ENCODE measurements at regions not wholly inside any gene's neighbourhood (a gene's known extent, or its start where the extent isn't known, plus 50 kb on each side); places are given as distances from the start of the nearest gene placed in this dataset.

DNA sequence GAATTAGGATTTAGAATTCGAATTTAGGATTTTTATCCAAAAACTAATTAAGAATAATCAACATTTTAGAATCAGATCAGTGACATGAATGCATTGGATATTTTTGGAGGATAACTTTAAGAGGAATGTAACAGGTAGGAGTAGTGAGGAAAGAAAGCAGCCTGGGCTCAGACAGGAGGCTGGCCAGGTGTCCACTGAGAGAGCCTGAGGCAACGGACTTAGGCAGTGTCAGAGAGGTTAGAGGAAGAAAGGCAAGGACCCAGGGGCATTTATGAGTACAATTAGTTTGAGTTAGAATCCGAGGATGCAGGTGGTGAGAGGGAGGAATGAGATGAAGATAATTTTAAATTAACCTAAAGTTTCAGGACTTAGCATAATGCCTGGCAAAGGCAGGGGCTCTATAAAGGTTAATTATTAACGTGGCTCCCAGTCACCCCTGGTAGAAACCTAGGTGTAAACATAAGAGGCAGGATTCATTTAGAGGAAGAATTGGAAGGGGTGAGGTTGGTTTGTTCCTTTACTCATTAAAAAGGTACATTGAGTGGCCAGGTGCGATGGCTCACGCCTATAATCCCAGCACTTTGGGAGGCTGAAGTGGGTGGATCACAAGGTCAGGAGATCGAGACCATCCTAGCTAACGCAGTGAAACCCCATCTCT lies 507.1 kb downstream of the TMEM182 start:
- DNase-seq (ENCODE audit: extremely low read depth, low read depth, low spot score): no peak

DNA sequence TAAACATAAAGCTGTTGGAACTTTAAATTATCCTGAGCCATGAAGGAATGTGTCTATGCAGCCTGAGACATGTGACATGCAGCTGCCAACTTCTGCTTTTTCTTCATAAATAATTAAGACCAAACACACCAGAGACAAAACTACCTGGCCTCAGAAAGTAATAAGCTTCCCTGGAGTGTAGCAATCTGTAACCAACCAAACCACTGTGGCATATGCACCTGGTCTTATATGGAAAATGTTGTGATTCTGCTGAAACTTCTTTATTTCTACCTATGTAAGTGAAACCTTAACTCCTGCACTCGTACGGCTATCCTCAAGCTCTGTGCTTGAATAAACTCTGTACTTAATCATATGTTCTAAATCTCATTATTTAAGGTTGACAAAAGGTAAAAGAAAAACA lies 515.0 kb downstream of the TMEM182 start:
- DNase-seq (ENCODE audit: extremely low read depth, low read depth, low spot score): no peak

DNA sequence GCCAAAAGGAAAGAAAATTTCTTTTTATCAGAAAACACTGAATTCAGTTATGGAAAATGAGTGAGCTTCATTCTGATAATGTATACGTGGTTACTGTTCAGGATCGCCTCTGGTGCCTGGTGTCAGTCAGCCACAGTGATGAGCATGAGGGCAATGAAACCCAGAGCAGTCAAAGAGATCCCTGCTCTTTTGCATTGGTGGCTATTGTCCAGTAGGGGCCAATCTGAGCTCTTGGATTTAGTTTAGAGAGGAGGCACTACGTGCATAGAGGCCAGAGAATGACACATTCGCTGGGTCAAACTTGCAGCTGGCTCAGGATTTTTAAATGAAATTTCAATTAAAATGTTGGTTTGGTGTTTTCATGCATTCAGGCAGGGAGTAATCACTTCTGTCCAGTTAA lies 522.9 kb downstream of the TMEM182 start:
- DNase-seq (ENCODE audit: extremely low read depth, low read depth, low spot score): no peak

DNA sequence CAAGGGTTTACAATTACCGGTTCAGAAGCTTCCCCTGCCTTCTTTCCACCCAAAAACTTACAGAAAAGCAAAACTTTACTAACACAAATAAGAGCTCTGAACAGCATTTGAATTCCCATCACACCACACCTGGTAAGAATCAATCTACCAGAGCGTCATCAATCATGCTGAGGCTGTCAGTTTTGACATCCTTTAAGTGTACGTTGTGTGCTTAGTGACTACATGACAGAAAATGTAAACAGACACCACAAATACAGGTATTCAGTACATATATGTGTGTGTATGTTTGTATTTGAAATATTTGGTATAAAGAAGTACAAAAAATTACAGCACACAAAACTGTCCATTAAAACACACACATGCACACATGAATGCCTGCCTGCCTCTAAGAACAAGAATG lies 523.5 kb downstream of the TMEM182 start:
- no peak for DNase-seq (ENCODE audit: extremely low read depth, low read depth, low spot score)

DNA sequence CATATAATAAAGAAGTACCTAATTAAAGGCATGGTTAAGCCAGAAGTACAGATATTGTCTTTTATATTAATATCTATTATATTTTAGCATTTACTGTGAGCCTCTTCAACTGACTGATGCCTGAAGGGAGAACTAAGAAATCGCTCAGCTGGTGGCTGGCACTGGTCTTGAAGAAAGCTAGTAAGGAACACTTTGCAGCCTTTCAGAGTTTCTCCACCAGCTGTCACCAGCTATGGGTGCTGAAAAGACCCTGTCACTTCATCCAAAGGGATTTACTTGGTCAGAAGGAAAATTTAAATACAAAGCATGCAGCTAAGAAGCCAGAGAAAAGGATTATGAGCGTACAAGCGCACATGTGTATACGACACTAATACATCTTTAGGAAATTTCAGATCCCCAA lies 525.9 kb downstream of the TMEM182 start:
- no peak for DNase-seq (ENCODE audit: extremely low read depth, low read depth, low spot score)

DNA sequence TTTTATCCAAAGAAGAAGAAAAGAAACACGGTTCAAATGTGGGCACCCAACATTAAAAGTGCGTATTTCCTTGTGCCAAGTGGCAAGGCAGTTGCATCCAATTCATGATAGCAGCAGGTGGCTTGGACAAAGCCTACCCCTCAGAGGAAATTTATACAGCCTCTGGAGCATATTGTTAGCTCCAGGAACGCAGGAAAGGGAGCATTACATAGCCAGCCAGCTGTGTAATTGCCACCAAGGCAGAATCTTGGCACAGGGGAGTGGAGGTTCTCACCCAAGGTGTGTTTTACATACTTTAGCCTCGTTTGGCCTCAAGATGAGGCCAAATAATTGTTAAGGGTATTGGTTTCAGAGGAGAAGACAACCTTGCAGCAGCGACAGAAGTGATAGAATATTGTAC lies 526.9 kb downstream of the TMEM182 start:
- no peak for DNase-seq (ENCODE audit: extremely low read depth, low read depth, low spot score)

DNA sequence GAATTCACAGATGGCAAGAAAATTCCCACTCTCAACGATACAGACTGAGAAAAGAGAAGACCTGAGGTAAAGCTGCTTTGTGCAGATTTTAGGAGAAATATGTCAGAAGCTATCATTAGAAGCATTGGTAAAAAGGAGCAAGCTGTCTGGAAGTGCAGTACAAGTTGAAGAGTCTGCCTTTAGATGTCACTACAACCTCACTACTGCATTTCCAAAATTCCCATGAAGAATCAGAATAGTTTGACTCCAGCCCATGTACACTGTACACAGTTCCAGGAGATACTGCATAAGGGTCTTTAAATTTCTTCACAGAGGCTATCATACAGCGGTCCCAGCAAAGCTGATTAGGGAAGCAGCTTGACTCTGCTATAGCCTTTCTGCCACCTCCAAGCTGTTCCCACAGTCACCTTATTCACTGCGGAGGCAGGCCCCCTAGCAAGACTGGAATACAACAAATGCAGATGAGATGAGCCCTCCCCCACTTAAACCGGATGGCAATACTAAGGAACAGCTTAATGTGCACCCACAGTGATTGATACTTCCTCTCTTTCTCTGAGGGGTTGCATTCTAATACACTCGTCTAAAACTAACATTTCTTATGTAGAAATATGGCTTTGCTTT lies 527.4 kb downstream of the TMEM182 start:
- DNase-seq (ENCODE audit: extremely low read depth, low read depth, low spot score): no peak

DNA sequence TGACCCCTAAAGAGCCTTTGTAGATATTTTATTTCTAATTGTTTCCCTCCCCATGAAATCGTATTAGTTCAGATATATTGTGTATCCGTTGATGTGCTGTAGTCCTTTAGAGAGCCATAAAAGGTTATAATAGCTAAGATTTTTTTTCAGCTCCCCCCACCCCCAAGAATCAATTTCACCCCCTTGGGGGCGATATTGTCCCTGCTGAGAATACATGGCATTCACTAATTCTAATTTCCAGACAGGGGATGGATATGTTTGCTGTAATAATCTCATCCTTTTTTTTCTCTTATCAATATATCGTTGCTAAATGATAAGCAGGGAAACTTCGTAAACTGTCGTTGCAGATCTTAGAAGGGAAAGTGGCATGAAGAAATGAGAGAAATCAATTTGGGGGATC lies 530.7 kb downstream of the TMEM182 start:
- DNase-seq (ENCODE audit: extremely low read depth, low read depth, low spot score): no peak

DNA sequence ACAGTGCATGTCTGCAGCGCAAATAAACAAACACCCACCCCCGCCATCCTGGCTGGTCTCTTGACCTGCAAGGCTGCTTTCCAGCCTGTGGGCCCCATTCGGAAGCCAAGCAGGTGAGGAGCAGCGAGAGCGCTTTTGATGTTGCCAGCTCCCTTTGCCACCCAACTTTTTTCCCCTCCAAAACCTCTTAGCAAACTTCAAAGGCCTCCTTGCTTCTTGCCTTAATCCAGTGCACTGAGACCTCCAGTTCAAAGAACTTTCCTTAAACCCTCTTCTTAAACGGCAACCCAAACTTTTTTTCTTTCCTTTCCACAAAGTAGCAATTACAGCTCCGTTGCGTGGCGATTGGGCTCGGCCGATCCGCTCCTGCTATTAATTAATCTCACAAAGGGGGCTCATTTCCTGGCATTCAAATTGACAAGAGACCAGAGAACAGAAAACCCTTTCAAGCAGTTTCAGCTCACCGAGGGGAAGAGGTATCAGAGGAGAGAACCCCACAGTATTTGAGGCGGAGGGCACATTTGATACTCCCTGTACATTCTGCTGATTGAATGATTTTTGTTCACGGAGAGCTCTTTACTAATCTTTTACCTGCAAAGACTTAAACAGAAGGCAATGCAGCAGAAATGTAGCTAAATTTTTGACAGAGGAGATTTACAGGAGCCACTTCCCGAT lies 531.4 kb downstream of the TMEM182 start:
- no peak for DNase-seq (ENCODE audit: extremely low read depth, low read depth, low spot score)

DNA sequence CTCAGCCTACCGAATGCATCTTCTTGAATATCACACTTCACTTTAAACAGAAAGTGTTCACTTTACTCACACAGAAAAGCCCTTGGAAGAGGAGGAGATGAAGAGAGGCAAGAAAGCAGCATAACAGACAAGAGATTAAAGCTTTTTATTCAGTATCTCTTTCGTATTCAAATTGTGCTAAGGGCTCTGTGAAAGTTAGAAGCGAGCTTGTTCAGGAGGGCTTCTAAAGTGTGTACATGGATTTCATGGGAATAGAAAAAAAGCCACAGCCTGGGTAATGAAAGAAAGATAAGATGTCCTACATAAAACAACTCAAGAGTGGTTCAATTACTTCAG lies 531.9 kb downstream of the TMEM182 start:
- DNase-seq (ENCODE audit: extremely low read depth, low read depth, low spot score): no peak

DNA sequence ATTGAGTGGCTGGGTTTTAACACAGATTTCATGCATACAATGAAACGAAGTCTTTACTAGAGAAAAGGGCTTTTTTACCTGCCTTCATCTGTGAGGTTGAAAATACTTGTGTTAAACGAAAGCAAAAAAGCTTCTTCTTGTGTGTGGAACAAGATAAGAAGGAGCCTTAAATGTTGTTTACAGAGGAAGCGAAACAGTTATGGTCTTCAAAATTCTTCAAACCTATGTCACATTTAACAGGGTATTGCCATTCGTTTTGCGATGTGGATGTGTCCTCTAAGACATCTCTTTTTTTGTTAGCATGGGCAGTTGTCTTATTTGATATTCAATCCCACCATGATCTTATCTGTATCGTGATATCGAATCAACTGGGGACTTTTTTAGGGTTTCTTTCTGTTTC lies 532.6 kb downstream of the TMEM182 start:
- no peak for DNase-seq (ENCODE audit: extremely low read depth, low read depth, low spot score)

DNA sequence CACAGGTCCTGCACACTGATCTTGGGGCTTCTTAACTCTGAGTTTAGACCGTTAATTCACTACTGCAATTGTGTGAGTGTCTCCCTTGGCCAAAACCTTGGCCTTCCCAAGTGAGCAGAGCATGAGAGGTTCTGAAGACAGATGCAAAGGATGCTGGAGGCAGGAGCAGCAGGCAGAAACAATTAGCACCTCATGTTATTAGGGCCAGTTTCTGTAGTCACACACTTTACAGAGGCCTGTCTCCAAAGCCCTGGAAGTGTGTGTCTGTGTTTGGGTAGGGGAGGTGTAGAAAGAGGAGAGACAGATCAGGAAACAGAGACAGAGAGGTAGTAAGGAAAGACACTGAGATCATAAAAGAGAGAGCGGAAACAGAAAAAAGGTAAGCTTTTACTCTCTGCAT lies 533.8 kb downstream of the TMEM182 start:
- DNase-seq (ENCODE audit: extremely low read depth, low read depth, low spot score): no peak

DNA sequence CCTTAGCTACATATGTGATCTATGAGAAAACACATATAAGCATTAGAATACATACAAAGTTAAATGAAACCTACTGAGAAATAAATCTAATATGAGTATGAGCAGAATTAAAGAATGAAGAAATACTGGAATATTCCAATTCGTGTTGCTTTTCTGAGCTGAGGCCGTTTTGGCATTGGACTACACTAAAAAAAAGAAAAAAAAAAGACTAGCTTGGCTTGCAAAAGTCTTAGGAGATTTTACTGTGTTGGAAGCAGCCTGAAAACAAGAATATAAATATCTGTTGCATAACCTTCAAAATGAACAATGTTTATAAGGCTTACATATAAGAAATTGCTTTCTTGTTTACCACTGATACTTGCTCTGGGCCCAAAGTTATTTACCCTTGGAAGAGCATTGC lies 562.8 kb downstream of the TMEM182 start:
- DNase-seq (ENCODE audit: extremely low read depth, low read depth, low spot score): no peak

DNA sequence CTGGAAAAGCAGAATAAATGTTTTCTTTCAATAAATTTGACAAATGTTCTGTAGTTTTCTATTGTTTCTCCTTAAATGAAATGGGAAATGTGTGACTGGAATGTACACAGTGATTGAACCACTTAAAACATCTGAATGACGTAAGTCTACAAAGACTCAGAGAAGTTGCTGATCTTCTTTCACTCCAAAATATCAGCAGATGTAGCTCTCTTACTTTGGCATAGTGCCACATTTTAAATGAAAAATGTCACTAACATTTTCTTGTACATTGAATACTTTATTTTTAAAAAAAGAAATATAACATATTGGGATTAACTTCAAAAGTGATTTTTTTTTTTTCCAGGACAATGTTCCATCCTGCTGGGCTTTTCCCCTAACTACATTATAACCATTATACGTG lies 565.6 kb downstream of the TMEM182 start:
- no peak for DNase-seq (ENCODE audit: extremely low read depth, low read depth, low spot score)

DNA sequence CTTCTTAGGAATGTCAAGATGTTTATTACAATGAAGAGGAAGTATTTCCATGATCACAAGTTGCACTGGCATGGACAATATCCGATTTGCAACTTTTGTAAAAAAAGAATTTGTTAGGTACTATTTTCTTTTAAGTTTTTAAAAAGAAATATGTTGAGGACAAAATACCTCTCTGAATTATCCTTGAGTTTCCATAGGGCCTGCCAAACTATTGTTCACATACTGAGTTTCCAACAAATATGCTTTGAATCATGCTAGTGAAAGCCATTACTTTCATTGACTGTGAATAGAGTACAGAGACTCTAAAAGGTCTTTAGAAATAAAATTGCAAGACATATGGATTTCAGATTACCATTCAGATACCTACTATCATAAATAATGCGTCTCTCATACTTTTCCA lies 566.1 kb downstream of the TMEM182 start:
- no peak for DNase-seq (ENCODE audit: extremely low read depth, low read depth, low spot score)

DNA sequence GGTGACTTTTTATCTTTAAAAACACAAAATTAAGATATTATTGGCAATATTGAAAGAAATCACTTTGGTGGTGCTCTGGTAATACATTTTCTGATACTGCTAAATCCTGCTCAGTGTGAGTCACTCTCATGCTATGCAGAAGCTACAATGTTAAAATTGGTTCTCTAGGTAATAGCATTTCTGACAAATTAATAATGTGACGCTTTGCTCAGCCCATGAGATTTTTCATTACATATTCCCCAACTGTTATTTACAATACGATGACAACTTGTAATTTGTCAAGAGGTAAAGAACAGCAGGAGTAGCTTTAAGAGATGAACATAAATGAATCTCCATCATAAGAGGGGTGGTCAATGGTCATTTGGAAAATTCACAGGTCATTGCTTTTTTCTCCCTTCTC lies 573.6 kb downstream of the TMEM182 start:
- no peak for DNase-seq (ENCODE audit: extremely low read depth, low read depth, low spot score)

DNA sequence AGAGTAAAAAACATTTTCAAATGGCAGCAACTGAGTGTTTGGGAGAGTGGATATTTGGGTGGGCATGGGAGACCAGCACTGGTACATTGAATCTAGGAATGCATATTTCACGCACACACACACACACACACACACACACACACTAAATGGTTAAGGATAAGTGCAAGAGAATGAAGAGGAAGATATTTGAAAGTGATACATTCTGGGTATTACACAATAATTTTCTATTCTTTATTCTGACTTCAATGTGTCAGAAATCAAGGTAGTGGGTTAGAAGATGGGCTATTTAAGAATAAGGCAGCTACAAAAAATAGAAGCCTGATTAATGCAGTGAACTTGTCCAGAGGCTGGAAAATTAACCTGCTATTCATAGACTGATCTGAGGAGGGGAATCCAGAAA lies 577.0 kb downstream of the TMEM182 start:
- DNase-seq (ENCODE audit: extremely low read depth, low read depth, low spot score): no peak

DNA sequence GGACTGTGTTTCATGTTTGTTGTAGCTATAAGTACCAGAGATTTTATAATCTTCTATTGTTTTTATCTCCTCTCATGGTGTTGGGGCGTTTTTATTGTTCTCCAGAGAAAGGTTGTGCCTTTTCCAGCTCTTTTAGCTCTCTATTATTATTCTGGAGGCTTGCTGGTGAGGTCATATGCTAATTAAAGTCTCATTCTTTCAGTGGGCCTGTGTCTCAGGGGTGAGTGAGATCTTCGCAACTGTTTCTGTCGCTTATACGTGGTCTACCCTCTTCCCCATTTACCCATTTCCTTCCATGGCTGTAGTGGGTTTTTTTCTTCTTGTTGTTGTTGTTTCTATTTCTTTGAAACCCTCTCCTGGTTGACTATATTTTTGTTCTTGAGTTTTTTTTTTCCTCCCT lies 584.9 kb downstream of the TMEM182 start:
- DNase-seq (ENCODE audit: extremely low read depth, low read depth, low spot score): no peak

DNA sequence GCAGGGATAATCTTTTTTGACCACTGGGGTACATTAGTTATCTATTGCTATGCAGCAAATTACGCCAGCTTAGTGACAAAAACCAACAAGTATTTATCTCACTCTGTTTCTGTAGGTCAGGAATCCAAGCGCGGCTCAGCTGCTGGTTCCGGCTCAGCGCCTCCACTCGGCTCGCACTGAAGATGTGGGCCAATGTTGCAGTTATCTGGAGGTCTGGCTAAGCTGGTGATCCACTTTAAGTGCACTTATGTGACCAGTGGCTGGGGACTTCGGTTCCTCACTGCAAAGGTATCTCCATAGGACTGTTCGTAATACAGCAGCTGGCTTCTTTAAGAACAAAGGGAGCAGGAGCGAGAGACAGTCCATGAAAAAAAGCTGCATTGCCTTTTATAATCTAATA lies 591.9 kb downstream of the TMEM182 start:
- DNase-seq (ENCODE audit: extremely low read depth, low read depth, low spot score): no peak

DNA sequence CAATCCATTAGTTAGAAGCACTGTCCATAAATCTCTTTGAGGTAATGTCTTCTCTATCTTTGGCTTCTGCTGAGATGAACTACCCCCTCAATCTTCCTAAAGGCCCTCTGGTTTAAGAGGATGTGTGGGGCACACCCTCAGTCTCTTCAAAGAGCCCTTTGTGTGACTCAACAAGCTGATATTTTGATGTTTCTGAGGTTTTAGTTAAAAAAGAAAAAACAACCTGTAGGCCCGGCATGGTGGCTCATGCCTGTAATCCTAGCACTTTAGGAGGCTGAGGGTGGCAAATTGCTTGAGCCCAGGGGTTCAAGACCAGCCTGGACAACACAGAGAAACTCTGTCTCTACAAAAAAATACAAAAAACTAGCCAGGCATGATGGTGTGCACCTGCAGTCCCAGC lies 593.5 kb downstream of the TMEM182 start:
- no peak for DNase-seq (ENCODE audit: extremely low read depth, low read depth, low spot score)

DNA sequence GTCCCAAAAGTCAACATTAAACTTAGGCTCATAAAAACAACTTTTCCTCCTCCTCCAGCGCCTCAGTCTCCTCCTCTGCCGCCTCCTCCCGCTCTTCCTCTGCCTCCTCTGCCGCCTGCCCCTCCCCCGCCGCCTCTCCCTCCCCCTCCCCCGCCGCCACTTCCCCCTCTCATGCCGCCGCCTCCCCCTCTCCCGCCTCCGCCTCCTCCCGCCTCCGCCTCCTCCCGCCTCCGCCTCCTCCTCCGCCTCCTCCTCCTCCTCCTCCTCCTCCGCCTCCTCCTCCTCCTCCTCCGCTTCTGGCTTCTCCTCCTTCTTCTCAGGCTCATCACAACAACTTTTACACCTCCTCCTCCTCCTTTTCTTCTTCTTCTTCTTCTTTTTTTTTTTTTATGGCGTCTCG lies 599.9 kb downstream of the TMEM182 start:
- DNase-seq (ENCODE audit: extremely low read depth, low read depth, low spot score): no peak

DNA sequence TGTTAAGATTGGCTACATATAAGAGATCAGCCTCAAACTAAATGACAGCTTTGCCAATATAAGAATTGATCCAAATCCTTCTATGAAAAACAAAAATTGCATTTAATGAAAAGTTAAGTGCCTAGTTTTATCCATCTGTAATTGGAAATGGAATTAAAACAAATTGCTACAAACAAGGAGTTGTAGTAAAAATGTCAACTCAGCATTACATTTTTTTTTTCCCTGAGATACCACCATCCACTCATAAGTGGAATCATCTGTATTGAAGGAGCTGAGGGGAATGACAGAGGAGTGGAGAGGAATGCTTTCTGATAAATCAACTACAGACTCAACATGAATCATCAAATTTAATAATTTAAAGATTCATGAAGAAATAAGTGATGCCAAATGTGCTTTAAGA lies 601.8 kb downstream of the TMEM182 start:
- DNase-seq (ENCODE audit: extremely low read depth, low read depth, low spot score): no peak

DNA sequence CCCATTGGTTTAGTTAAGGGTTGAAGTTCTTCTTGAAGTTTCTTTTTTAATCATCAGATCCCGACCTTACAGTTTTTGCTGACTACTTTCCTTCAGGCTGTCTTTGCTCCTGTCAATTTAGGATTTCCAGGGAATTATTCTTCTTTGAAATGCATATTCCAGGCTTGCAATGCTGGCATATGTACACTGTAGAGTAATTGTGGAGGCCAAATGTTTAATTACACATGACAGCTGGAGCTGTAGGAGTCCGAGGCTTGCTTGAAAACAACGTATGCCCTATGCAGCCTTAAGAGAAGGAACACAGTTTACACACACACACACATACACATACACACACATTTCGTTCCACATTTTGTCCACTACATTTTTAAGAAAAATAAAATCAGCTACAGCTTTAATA lies 602.3 kb downstream of the TMEM182 start:
- DNase-seq (ENCODE audit: extremely low read depth, low read depth, low spot score): no peak

Measured in glomerular endothelial cell (primary cell).